H1 (cell line): ENCODE measurements at regions not wholly inside any gene's neighbourhood (a gene's known extent, or its start where the extent isn't known, plus 50 kb on each side); places are given as distances from the start of the nearest gene placed in this dataset.

Experiments used
- CTCF ChIA-PET: fragments of 300-600 bp; sonication (Branson Sonifier 250); formaldehyde crosslinking; loops from one replicate; lab custom pipeline; 2021; ENCODE audit not compliant: partially characterized antibody; lab: Charles Lee
- POLR2A ChIA-PET: fragments of 300-600 bp; sonication (Branson Sonifier 250); formaldehyde crosslinking; loops from one replicate; lab custom pipeline; 2021; ENCODE audit warnings: inconsistent platforms; ENCODE audit not compliant: partially characterized antibody; lab: Charles Lee
- DNase-seq, 2 experiments: peaks; one replicate each; pipeline versions ENCODE4 v3.0.0 to v3.0.0-alpha.2; 2010 to 2022; ENCODE audit warnings: low spot score in 2 of 2, low read depth in 1 of 2, mixed read lengths in 1 of 2
- FAIRE-seq: peaks from 2 replicates; lab custom pipeline; 2011; peaks lifted over from hg19 to GRCh38; lab: Jason Lieb, UNC
- H2AFZ ChIP-seq: 2 replicates; pipeline ENCODE4 v1.8.1; 2012; ENCODE audit warnings: low read length, inconsistent platforms
- H2AK5ac ChIP-seq: 2 replicates; pipeline ENCODE4 v1.6.1; 2013; ENCODE audit warnings: low read depth, low read length
- H2BK120ac ChIP-seq: replicated peaks from 2 replicates; pipeline ENCODE3; 2013; ENCODE audit warnings: low read depth, low read length, inconsistent platforms
- H2BK12ac ChIP-seq: 2 replicates; pipeline ENCODE4 v1.6.1; 2013; ENCODE audit warnings: low read depth, low read length
- H2BK15ac ChIP-seq: 2 replicates; pipeline ENCODE4 v1.6.1; 2013; ENCODE audit warnings: low read length
- H2BK20ac ChIP-seq: 2 replicates; pipeline ENCODE4 v1.6.1; 2013; ENCODE audit warnings: low read length
- H2BK5ac ChIP-seq: 2 replicates; pipeline ENCODE4 v1.6.1; 2013; ENCODE audit warnings: low read depth, low read length
- H3K14ac ChIP-seq: 2 replicates; pipeline ENCODE4 v1.6.1; 2013; ENCODE audit warnings: inconsistent platforms; ENCODE audit not compliant: insufficient read length
- H3K18ac ChIP-seq: 2 replicates; pipeline ENCODE4 v1.6.1; 2013; ENCODE audit warnings: low read length; ENCODE audit errors: extremely low read depth
- H3K23ac ChIP-seq: 2 replicates; pipeline ENCODE4 v1.6.1; 2013; ENCODE audit warnings: inconsistent platforms; ENCODE audit not compliant: insufficient read length
- H3K23me2 ChIP-seq: 2 replicates; pipeline ENCODE4 v1.6.1; 2013; ENCODE audit warnings: low read depth, low read length
- H3K27ac ChIP-seq: 2 replicates; pipeline ENCODE4 v1.6.1; 2011; ENCODE audit warnings: low read depth, low read length, inconsistent platforms
- H3K27me3 ChIP-seq, 4 experiments: replicated peaks in 1 of 4; 1 replicate in 1 of 4; 2 replicates in 3 of 4; pipeline versions ENCODE4 v1.6.1 to v1.8.1; 2011 to 2013; ENCODE audit warnings: low read length in 3 of 4, mild to moderate bottlenecking in 3 of 4, inconsistent platforms in 2 of 4, mixed read lengths in 2 of 4, moderate library complexity in 1 of 4; ENCODE audit not compliant: control insufficient read depth in 3 of 4, insufficient read depth in 3 of 4; ENCODE audit errors: extremely low read depth in 1 of 4
- H3K36me3 ChIP-seq, 4 experiments: 2 replicates each; pipeline versions ENCODE4 v1.6.1 to v1.8.1; 2011 to 2013; ENCODE audit warnings: mild to moderate bottlenecking in 4 of 4, low read length in 3 of 4, moderate library complexity in 2 of 4, control low read depth in 1 of 4, inconsistent platforms in 1 of 4; ENCODE audit not compliant: insufficient read depth in 4 of 4, control insufficient read depth in 2 of 4
- H3K4ac ChIP-seq: replicated peaks from 2 replicates; pipeline ENCODE3; 2013; ENCODE audit warnings: low read length, low read depth, mixed read lengths, inconsistent platforms; ENCODE audit not compliant: insufficient read length
- H3K4me1 ChIP-seq, 4 experiments: replicated peaks in 1 of 4; 1 replicate in 1 of 4; 2 replicates in 3 of 4; pipeline versions ENCODE4 v1.6.1 to v1.8.1; 2011 to 2013; ENCODE audit warnings: low read length in 3 of 4, inconsistent platforms in 2 of 4, mixed read lengths in 1 of 4; ENCODE audit not compliant: insufficient read depth in 4 of 4, control insufficient read depth in 3 of 4
- H3K4me2 ChIP-seq, 2 experiments: 2 replicates each; pipeline versions ENCODE4 v1.6.1 to v1.8.1; 2011 to 2013; ENCODE audit warnings: low read depth in 2 of 2, low read length in 2 of 2, control low read depth in 1 of 2, inconsistent platforms in 1 of 2, mild to moderate bottlenecking in 1 of 2; ENCODE audit not compliant: insufficient read depth in 1 of 2
- H3K4me3 ChIP-seq, 4 experiments: fragments of 200-600, 300-600 bp in 1 of 4; sonication (generic), shearing (Covaris generic), sonication (Bioruptor Twin) in 1 of 4; 2 replicates each; pipeline versions ENCODE4 v1.5.1 to v1.8.1; 2011 to 2016; ENCODE audit warnings: low read length in 4 of 4, low read depth in 3 of 4, control low read depth in 2 of 4, inconsistent platforms in 2 of 4, mild to moderate bottlenecking in 2 of 4, mixed read lengths in 1 of 4, moderate library complexity in 1 of 4; ENCODE audit not compliant: insufficient read depth in 2 of 4; ENCODE audit errors: extremely low read depth in 1 of 4
- H3K56ac ChIP-seq: replicated peaks from 2 replicates; pipeline ENCODE3; 2013; ENCODE audit warnings: low read depth, mild to moderate bottlenecking, mixed read lengths, low read length, inconsistent platforms; ENCODE audit not compliant: insufficient read length
- H3K79me1 ChIP-seq: 2 replicates; pipeline ENCODE4 v1.6.1; 2013; ENCODE audit warnings: low read depth, low read length, control low read depth
- H3K79me2 ChIP-seq, 2 experiments: 2 replicates each; pipeline versions ENCODE4 v1.6.1 to v1.8.1; 2012 to 2013; ENCODE audit warnings: low read length in 2 of 2, mild to moderate bottlenecking in 2 of 2, inconsistent platforms in 1 of 2; ENCODE audit not compliant: insufficient read depth in 2 of 2, control insufficient read depth in 1 of 2
- H3K9ac ChIP-seq, 4 experiments: replicated peaks in 1 of 4; 1 replicate in 1 of 4; 2 replicates in 3 of 4; pipeline versions ENCODE4 v1.6.1 to v1.8.1; 2011 to 2013; ENCODE audit warnings: low read depth in 3 of 4, low read length in 3 of 4, control low read depth in 2 of 4, mild to moderate bottlenecking in 2 of 4, moderate library complexity in 2 of 4, inconsistent platforms in 1 of 4; ENCODE audit errors: extremely low read depth in 1 of 4
- H3K9me3 ChIP-seq, 2 experiments: 2 replicates each; pipeline versions ENCODE4 v1.6.1 to v1.8.1; 2012 to 2013; ENCODE audit warnings: mild to moderate bottlenecking in 2 of 2, moderate library complexity in 2 of 2, control low read depth in 1 of 2, inconsistent platforms in 1 of 2, low read depth in 1 of 2, low read length in 1 of 2, mixed read lengths in 1 of 2; ENCODE audit not compliant: insufficient read depth in 2 of 2
- H4K20me1 ChIP-seq, 2 experiments: replicated peaks in 1 of 2; 2 replicates each; pipeline versions ENCODE3 to v1.8.1; 2011 to 2013; ENCODE audit warnings: inconsistent platforms in 2 of 2, low read length in 2 of 2, mild to moderate bottlenecking in 1 of 2; ENCODE audit not compliant: insufficient read depth in 2 of 2, control insufficient read depth in 1 of 2
- H4K5ac ChIP-seq: 2 replicates; pipeline ENCODE4 v1.6.1; 2013; ENCODE audit warnings: low read length, low read depth, mixed read lengths, inconsistent platforms; ENCODE audit not compliant: insufficient read length
- H4K8ac ChIP-seq: 2 replicates; pipeline ENCODE4 v1.8.0; 2013; ENCODE audit warnings: mild to moderate bottlenecking, moderate library complexity, low read length, inconsistent platforms; ENCODE audit not compliant: insufficient read depth; ENCODE audit errors: extremely low read depth
- H4K91ac ChIP-seq: replicated peaks from 2 replicates; pipeline ENCODE3; 2013; ENCODE audit warnings: low read length, mixed read lengths, inconsistent platforms; ENCODE audit not compliant: insufficient read length
- EZH2 ChIP-seq: fragments of 200-600 bp; sonication (generic); IDR thresholded peaks from 2 replicates; pipeline ENCODE4 v1.7.1; 2012; ENCODE audit warnings: low read depth, mild to moderate bottlenecking, moderate library complexity, low read length, inconsistent platforms; ENCODE audit not compliant: severe bottlenecking
- WGBS, 2 experiments: shearing (Covaris generic) in 1 of 2; methylation state at CpG; one replicate each; pipeline versions ENCODE4 v1.1.6 to v1.1.7; 2013 to 2015; ENCODE audit warnings: low lambda C conversion rate in 2 of 2, mixed read lengths in 2 of 2, inconsistent platforms in 1 of 2, low coverage in 1 of 2, missing lambda C conversion rate in 1 of 2; ENCODE audit not compliant: insufficient replicate concordance in 2 of 2, insufficient coverage in 1 of 2, insufficient read length in 1 of 2; ENCODE audit errors: extremely low coverage in 1 of 2, missing lambda C conversion rate in 1 of 2; 5-methylcytosine and 5-hydroxymethylcytosine counted together

- Histone ChIP-seq H3K23ac (no peak overlapping the region), H2AK5ac (no peak overlapping the region), H3K56ac (no peak overlapping the region), H3K23me2 (no peaks in the 10 kb centered on the region), H3K4me1 (no peaks in the 10 kb centered on the region), H2AFZ (no peak overlapping the region), H3K36me3 (no peaks in the 10 kb centered on the region), H3K79me1 (no peaks in the 10 kb centered on the region), H3K27ac (no peak overlapping the region), H2BK15ac (no peak overlapping the region), H2BK20ac (no peak overlapping the region), H3K4me2 (no peak overlapping the region), H4K20me1 (no peaks in the 10 kb centered on the region), H4K5ac (no peak overlapping the region), H2BK5ac (no peak overlapping the region), H4K91ac (no peak overlapping the region), H3K79me2 (no peaks in the 10 kb centered on the region), H3K4me3 (no peak overlapping the region), H3K18ac (no peak overlapping the region), H2BK12ac (no peak overlapping the region), H3K27me3 (no peaks in the 10 kb centered on the region), H3K14ac (no peak overlapping the region), H2BK120ac (no peak overlapping the region), H3K9me3 (no peaks in the 10 kb centered on the region), H3K9ac (no peak overlapping the region), H3K4ac (no peak overlapping the region), H4K8ac (no peak overlapping the region)
- no peak for TF ChIP-seq EZH2
- POLR2A ChIA-PET, result no interaction called here
- CTCF ChIA-PET, result no interaction called here
- DNase-seq, result no peak
- WGBS, 2 experiments, result 88% methylated on average over 2 of the region's 2 CpGs; no CpG with 5 or more reads in 1 of the 2 experiments
- FAIRE-seq, result no peak
These were observed 99.4 kb upstream of the ZNF804A start for GRCh38 chr2:184498936-184499335.
